GM19438 (cell line): ENCODE measurements at regions not wholly inside any gene's neighbourhood (a gene's known extent, or its start where the extent isn't known, plus 50 kb on each side); places are given as distances from the start of the nearest gene placed in this dataset.
"Not testable (repeated sequence)": the region's sequence is repeated elsewhere in the genome, so short reads cannot be mapped to it uniquely, and the experiment has no call there.

Experiments
- ATAC-seq: cut with Tn5 transposase; IDR thresholded peaks from one replicate; pipeline ENCODE4 v1.9.1; 2021; ENCODE audit warnings: low read depth; ENCODE audit not compliant: unreplicated experiment

DNA sequence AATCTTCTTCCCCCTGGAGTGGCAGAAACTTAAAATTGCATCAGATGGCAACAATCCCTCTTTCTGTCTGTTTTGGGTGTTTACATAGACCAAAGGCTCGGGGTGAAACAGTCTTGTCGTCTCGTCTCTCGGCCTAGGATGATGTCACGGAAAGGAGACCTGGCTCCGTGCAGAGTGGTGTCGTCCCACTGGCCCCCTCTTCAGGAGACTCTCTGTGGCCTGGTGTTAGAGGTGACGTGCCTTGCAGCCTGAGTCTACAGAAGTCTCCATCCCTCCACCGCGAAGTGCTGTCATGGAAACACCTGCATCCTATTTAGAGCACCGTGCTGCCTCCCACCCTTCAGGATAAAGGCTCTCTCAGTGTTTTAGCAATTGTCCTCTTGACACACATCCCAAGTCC is 409.7 kb downstream of the IRX1 start:
- no peak for ATAC-seq

- no peak for ATAC-seq
These were observed 411.4 kb downstream of the IRX1 start for GRCh38 chr5:4007001-4007400.

DNA sequence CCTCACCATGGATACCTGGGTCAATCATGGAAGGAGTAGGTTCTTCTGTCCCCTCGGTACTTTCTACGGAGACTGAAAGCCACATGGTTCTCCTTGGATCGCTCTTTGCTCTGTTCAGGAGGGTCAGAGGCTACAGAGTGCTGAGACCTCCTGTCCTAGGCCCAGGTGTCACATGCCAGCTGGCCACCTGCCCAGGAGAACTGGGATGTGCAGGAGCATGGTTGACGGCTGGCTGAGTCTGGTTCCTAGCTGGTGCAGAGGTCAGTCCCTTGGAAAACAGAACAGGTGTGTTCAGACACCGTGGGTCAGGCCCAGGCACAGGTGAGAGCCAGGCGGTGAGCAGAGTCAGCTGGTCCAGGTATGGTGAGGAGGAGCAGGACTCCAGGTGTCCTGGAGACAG is 416.3 kb downstream of the IRX1 start:
- ATAC-seq = no peak

DNA sequence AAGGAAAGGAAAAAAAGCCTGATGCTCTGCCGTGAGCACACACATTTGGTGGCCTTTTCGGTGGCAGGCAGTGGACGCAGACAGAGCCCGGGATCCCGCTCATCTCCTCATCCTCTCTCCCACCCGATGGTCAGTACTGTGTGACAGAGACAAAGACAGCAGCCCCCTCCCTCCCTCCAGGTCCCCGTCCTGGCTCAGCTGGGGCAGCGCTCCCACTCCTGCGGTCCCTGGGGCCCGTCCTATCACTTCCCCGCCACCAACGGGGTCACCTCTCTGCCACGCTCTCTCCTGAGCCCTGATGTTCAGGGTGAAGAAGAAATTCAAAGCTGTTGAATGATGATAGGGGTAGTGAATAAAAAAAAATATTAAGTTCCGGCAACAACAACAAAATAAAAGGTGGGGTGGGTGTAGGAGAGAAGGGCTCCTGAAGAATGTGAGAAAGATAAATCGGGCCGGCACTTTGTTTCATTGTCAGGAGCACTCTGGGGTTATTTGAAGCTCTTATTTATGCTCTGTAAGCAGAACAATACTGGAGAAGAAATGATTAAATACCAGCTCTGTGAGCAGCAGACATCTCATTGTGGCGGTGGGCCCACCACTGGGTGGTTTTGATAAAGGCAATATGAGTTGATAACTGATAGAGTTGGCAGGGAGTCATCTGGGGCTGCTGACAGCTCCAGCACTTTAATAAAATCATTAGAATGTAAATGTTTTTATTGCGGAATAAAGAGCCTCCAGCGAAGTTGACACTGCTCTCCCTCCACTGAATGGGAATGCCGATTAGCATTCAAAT is 417.7 kb downstream of the IRX1 start:
- ATAC-seq = no peak

- no peak for ATAC-seq
These were observed 420.1 kb downstream of the IRX1 start for GRCh38 chr5:4015709-4016108.

- no peak for ATAC-seq
These were observed 421.6 kb downstream of the IRX1 start for GRCh38 chr5:4017076-4017803.

GRCh38 chr5:4018007-4018406 is 422.4 kb downstream of the IRX1 start:
- no peak for ATAC-seq

- no peak for ATAC-seq
These were observed 423.6 kb downstream of the IRX1 start for GRCh38 chr5:4019009-4019769.

DNA sequence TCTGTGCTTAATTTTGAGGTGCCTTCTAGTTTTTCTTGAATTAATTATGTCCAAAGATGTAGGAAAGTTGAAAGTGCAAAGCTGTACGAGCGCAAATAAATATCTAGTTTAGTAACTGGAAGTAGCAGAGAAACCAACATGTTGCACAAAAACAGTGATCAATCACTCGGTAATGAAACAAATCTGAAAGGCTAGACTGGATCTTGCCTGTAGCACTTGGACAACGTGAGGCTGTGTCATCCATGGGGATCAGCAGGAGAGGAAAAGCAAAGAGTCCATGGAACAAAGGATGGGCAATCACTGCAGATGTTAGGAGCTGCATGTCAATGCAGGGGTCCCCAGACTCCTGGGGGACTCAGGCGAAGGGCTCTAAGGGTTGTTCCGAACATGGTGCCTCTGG is 424.2 kb downstream of the IRX1 start:
- ATAC-seq = no peak

- ATAC-seq = no peak
These were observed 424.8 kb downstream of the IRX1 start for GRCh38 chr5:4020400-4020799.

DNA sequence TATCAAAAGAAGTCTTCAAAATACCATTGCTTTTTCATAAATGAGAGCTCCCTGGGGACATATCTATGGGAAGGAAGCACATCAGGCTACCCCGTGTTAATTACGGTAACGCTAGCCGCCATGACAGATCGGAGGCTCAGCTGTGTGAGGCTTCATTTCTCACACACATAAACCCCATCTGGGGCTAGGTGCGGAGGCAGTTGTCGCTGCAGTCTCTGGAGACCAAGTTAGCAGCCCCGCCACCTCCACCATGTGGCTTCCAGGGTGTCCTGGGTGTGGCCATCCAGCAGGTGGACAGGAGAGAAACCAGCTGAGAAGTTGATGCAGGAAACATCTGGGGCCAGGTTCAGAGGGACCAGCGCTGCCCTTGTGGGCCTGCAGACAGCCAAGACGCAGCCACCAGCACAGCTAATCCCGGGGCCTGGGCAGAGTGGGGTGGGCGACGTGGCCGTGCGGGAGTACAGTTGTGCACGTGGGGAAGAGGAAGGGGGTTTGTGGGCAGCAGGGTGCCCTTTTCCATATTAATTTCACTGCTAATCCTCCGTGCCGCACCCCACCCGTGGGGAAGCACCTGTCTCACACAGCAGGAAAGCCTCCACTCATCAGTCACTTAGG is 426.5 kb downstream of the IRX1 start:
- no peak for ATAC-seq

DNA sequence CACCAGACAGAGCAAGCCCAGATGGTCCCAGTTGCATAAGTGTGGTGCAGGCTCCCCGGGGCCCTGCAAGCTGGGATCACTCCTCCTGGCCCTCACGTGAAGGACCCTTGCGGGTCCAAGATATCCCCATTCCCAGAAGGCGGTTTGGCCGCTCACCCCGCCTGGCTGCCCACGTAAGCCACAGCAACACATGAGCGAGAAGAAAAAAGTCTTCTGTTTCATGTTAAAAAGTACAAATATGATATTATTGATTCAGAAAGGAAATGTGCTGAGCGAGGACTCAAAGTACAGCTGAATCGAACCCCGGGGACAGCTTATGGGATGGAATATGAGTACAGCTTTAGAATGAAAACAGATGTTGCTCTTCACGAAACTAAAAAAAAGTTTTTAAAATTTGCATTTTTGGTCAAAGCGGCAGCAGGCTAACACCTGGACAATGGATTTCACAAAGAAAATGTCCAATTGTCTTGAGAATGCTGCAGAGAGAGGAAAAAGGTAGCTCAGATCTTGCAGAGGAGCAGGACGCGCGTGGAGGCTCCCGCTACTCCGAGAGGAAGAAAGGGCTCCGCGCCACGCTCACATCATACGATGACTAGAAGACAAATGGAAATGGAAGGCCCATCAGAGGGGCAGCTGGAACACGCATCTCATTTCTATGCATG is 427.6 kb downstream of the IRX1 start:
- ATAC-seq = no peak

DNA sequence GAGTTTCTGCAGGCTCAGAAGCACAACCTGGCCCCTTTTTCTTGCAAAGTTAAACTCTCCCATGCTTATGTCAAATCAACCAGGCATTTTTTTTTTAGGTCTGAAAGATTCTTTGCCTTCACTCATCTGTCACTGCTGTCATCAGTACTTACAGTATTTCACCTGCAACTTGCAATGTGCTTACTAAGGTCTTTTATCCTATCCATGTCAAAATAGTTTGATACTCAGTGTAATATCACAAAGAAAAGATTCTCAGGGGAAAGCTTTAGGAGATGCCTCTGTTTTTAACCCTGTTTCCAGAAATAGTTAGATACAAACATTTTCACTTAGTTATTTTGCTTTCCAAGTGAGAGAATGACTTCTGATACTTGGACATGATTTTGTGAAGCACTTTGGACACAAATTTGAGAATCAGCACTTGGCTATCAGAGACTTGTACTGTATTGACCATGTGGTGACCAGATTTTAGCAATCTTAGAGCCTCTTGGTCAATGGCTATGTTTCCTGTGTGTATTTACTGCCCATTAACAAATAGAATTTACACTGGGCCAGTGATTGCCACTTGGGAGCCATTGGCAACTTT is 428.2 kb downstream of the IRX1 start:
- ATAC-seq = no peak

DNA sequence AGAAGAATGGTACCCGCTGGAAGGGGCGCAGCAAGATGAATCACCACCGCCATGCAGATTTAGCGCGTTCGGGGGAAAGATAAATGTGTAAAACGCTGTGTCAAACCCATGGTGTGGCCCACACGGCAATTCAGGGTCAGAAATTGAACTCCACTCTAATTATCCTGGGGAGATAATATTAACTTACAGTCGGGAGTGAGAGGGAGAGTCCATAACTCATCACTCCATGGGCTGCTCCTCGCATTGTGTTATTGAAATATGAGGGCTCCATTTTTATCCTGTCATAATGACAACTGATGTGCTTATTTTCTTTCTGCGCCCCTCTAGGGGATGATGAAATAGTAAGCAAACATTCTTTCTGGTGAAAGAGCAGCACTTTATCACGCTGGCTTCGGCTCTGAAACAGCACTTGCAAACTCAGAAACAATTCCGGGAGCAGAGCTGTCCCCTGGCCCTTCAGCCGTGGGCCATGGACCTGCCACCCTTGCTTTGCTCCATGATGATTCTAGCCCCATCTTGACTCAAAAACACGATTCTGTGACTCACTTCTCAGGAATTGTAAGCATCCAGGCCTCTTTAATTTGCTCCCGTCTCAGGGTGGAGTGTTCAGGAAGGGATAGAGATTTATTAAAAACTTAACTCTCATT is 431.6 kb downstream of the IRX1 start:
- no peak for ATAC-seq

- no peak for ATAC-seq
These were observed 432.8 kb downstream of the IRX1 start for GRCh38 chr5:4028384-4028783.

DNA sequence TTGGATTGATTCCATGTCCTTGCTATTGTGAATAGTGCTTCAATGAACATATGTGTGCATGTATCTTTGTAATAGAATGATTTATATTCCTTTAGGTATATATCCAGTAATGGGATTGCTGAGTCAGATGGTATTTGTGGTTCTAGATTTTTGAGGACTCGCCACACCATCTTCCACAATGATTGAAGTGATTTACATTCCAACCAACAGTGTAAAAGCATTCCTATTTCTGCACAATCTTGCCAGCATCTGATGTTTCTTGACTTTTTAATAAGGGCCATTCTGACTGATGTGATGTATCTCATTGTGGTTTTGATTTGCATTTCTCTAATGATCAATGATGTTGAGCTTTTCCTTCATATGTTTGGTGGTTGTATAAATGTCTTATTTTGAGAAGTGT is 437.9 kb downstream of the IRX1 start:
- not testable (repeated sequence) for ATAC-seq

DNA sequence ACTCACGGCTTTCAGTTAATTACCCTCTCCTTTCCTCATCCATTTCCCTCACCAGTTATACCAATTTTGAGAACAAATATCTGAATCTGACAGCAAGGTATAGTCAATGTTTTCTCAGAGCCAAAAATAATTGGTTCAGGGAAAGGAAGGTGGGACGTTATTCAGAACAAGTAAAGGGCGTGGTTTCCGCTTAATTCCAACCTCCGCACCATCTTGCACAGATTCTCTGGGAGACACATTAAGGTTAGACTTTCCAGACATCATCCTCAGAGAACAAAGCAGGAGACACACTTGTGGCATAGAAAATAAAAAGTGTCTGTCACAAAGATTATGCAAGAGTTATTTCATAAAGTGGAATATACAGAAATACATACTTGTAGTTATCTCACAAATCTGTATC is 441.2 kb downstream of the IRX1 start:
- ATAC-seq = no peak

DNA sequence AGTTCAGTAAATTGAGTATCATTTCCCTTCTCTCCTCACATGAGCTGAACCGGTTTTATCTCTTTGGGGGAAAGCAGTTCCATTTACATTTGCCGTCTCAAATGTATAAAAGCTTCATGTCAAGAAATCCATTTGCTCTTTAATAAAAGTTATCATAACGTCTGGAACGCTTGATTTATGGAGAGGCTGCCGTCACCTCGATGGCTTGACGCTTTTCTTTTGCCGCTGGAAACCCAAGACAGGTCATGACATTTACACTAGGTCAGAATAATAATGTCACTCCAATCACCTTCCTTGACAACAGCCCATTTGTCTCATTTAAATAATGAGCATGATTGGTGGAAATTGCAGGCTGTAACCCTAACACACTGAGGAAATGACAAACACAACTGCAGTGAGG is 443.4 kb downstream of the IRX1 start:
- no peak for ATAC-seq

DNA sequence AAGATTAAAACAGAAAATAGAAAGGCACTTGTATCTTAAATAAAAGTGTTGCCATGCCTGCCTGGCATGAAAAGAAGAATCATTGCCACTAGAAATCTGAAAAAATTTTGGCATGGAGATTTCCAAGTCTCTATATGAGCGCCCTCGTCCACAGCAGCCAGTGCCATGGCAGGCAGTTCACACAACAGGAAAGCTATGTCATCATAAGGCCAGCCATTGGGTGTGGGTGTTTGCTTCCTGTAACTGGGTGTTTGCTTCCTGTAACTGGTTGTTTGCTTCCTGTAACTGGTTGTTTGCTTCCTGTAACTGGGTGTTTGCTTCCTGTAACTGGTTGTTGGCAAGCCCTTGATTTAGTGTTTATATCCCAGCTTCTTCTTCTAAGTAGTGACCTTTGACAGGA is 446.7 kb downstream of the IRX1 start:
- ATAC-seq = no peak

- no peak for ATAC-seq
These were observed 447.5 kb downstream of the IRX1 start for GRCh38 chr5:4043135-4043534.
